NB4 (cell line): ENCODE measurements at regions not wholly inside any gene's neighbourhood (a gene's known extent, or its start where the extent isn't known, plus 50 kb on each side); places are given as distances from the start of the nearest gene placed in this dataset.

ENCODE experiments used
- CTCF ChIP-seq: IDR thresholded peaks from one replicate; pipeline ENCODE4 v1.5.1; 2012; ENCODE audit warnings: low read depth, low read length
- MYC ChIP-seq: IDR thresholded peaks from 2 replicates; pipeline ENCODE4 v1.6.1; 2011; ENCODE audit warnings: low read depth, low read length
- POLR2A ChIP-seq: IDR thresholded peaks from 2 replicates; pipeline ENCODE4 v1.6.1; 2011; ENCODE audit warnings: mild to moderate bottlenecking; ENCODE audit not compliant: insufficient read length; ENCODE audit errors: extremely low read depth

DNA sequence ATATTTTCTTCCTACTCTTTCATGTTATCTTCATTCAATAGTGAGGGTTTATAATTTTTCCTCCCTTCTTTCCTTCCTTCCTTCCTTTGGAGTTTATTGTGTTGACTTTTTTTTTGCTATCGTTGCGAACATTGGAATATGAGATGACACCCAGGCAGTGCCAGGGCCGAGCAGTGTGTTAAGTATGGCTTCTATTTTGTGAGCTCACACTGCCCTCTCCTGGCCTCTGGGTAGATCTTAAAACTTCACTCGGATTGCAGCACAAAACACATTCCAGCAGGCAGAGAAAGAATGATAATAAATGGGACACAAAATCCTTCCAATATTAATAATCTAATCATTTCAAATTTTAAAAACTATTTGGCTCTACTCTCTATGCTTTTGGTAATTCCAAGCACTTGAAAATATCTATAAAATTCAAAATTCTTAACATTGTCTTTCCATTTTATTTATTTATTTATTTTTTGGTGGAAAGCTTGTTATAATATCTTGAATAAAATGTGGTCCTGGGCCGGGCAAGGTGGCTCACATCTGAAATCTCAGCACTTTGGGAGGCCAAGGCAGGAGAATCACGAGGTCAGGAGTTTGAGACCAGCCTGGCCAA, 147.4 kb upstream of the OLIG3 start:
- TF ChIP-seq CTCF (peak; percentile 60), POLR2A (no peak), MYC (no peak)
